NCI-H2196 treated with DMSO at 0.1 percent for 48 hours (cell line): ENCODE measurements at regions not wholly inside any gene's neighbourhood (a gene's known extent, or its start where the extent isn't known, plus 50 kb on each side); places are given as distances from the start of the nearest gene placed in this dataset.
"Not testable (repeated sequence)": the region's sequence is repeated elsewhere in the genome, so short reads cannot be mapped to it uniquely, and the experiment has no call there.

Source experiments
- DNase-seq: peaks from one replicate; lab custom pipeline; 2025; ENCODE audit not compliant: unreplicated experiment; lab: John Stamatoyannopoulos, UW

GRCh38 chr10:21034770-21035169 lies 137.7 kb upstream of the NEBL start:
- DNase-seq = not testable (repeated sequence)

GRCh38 chr10:21034241-21034640 lies 137.1 kb upstream of the NEBL start:
- DNase-seq = no peak

GRCh38 chr10:21032587-21033319 lies 135.6 kb upstream of the NEBL start:
- no peak for DNase-seq

GRCh38 chr10:21031232-21031795 lies 134.2 kb upstream of the NEBL start:
- DNase-seq = no peak

GRCh38 chr10:21030091-21030490 lies 133.0 kb upstream of the NEBL start:
- DNase-seq = no peak

GRCh38 chr10:21022821-21023220 lies 125.7 kb upstream of the NEBL start:
- DNase-seq = no peak

GRCh38 chr10:21021843-21022594 lies 124.9 kb upstream of the NEBL start:
- no peak for DNase-seq

- DNase-seq = no peak
Observed at GRCh38 chr10:21021231-21021630, 124.1 kb upstream of the NEBL start.

GRCh38 chr10:21020545-21020944 lies 123.4 kb upstream of the NEBL start:
- no peak for DNase-seq

GRCh38 chr10:21019436-21019835 lies 122.3 kb upstream of the NEBL start:
- no peak for DNase-seq

- DNase-seq = no peak
Observed at GRCh38 chr10:21015851-21016250, 118.7 kb upstream of the NEBL start.

- no peak for DNase-seq
Observed at GRCh38 chr10:21014141-21014540, 117.0 kb upstream of the NEBL start.

- no peak for DNase-seq
Observed at GRCh38 chr10:21011433-21012018, 114.4 kb upstream of the NEBL start.

- DNase-seq = no peak
Observed at GRCh38 chr10:21010615-21011014, 113.5 kb upstream of the NEBL start.

- no peak for DNase-seq
Observed at GRCh38 chr10:21003240-21003822, 106.2 kb upstream of the NEBL start.

GRCh38 chr10:21002091-21002878 lies 105.2 kb upstream of the NEBL start:
- no peak for DNase-seq

- no peak for DNase-seq
Observed at GRCh38 chr10:20999699-21000098, 102.6 kb upstream of the NEBL start.

- no peak for DNase-seq
Observed at GRCh38 chr10:20998036-20998435, 100.9 kb upstream of the NEBL start.

- DNase-seq = no peak
Observed at GRCh38 chr10:20995123-20995987, 98.2 kb upstream of the NEBL start.
